BLaER1 (cell line): ENCODE measurements at regions not wholly inside any gene's neighbourhood (a gene's known extent, or its start where the extent isn't known, plus 50 kb on each side); places are given as distances from the start of the nearest gene placed in this dataset.

Experiments used
- H3K27ac ChIP-seq: shearing (Covaris generic); formaldehyde crosslinking; 2 replicates; pipeline ENCODE4 v1.8.1; 2022
- H3K27me3 ChIP-seq: shearing (Covaris generic); formaldehyde crosslinking; 2 replicates; pipeline ENCODE4 v1.8.1; 2022
- H3K36me3 ChIP-seq: shearing (Covaris generic); formaldehyde crosslinking; 2 replicates; pipeline ENCODE4 v1.8.1; 2022
- H3K4me1 ChIP-seq: shearing (Covaris generic); formaldehyde crosslinking; 2 replicates; pipeline ENCODE4 v1.8.1; 2022
- H3K4me2 ChIP-seq: shearing (Covaris generic); formaldehyde crosslinking; 2 replicates; pipeline ENCODE4 v1.8.1; 2022
- H3K4me3 ChIP-seq: shearing (Covaris generic); formaldehyde crosslinking; 2 replicates; pipeline ENCODE4 v1.8.1; 2022
- H3K9ac ChIP-seq: shearing (Covaris generic); formaldehyde crosslinking; 2 replicates; pipeline ENCODE4 v1.8.1; 2022
- H3K9me3 ChIP-seq: shearing (Covaris generic); formaldehyde crosslinking; 2 replicates; pipeline ENCODE4 v1.8.1; 2022
- H4K20me1 ChIP-seq: shearing (Covaris generic); formaldehyde crosslinking; 2 replicates; pipeline ENCODE4 v1.8.1; 2022
- Cebpa-rat ChIP-seq: shearing (Covaris generic); IDR thresholded peaks from 2 replicates; pipeline ENCODE4 v1.8.1; 2022

GRCh38 chr10:65808687-65809333 is 1117.0 kb upstream of the LRRTM3 start:
- no peaks in the 10 kb centered on the region for H3K36me3 ChIP-seq
- H3K4me2 ChIP-seq: no peak overlapping the region
- no peaks in the 10 kb centered on the region for H4K20me1 ChIP-seq
- TF ChIP-seq Cebpa-rat: no peak
- H3K4me1 ChIP-seq: no peaks in the 10 kb centered on the region
- peaks cover 8% of the 10 kb centered on the region; the same call in 1 of the 2 replicates for H3K9me3 ChIP-seq
- H3K27ac ChIP-seq: no peak overlapping the region
- no peak overlapping the region for H3K9ac ChIP-seq
- no peaks in the 10 kb centered on the region for H3K27me3 ChIP-seq
- no peak overlapping the region for H3K4me3 ChIP-seq

- no peak overlapping the region for H3K4me3 ChIP-seq
- no peak overlapping the region for H3K9ac ChIP-seq
- H3K4me2 ChIP-seq: no peak overlapping the region
- H3K9me3 ChIP-seq: peaks cover 8% of the 10 kb centered on the region; the same call in 1 of the 2 replicates
- no peaks in the 10 kb centered on the region for H3K4me1 ChIP-seq
- H4K20me1 ChIP-seq: no peaks in the 10 kb centered on the region
- H3K36me3 ChIP-seq: no peaks in the 10 kb centered on the region
- no peaks in the 10 kb centered on the region for H3K27me3 ChIP-seq
- TF ChIP-seq Cebpa-rat: no peak
- no peak overlapping the region for H3K27ac ChIP-seq
Measured at GRCh38 chr10:65811931-65812525, 1113.8 kb upstream of the LRRTM3 start.

- H3K4me2 ChIP-seq: no peak overlapping the region
Measured at GRCh38 chr10:65816536-65816935, 1109.3 kb upstream of the LRRTM3 start.

GRCh38 chr10:65818990-65819389 is 1106.8 kb upstream of the LRRTM3 start:
- no peak overlapping the region for H3K27ac ChIP-seq
- no peaks in the 10 kb centered on the region for H3K36me3 ChIP-seq
- no peak overlapping the region for H3K9ac ChIP-seq
- H3K9me3 ChIP-seq: no peaks in the 10 kb centered on the region
- H3K4me3 ChIP-seq: no peak overlapping the region
- no peaks in the 10 kb centered on the region for H3K4me1 ChIP-seq
- H3K4me2 ChIP-seq: no peak overlapping the region
- H3K27me3 ChIP-seq: no peaks in the 10 kb centered on the region
- H4K20me1 ChIP-seq: no peaks in the 10 kb centered on the region
- TF ChIP-seq Cebpa-rat: no peak

More at GRCh38 chr10:65816536-65816935, 1109.3 kb upstream of the LRRTM3 start:
- Histone ChIP-seq H4K20me1 (no peaks in the 10 kb centered on the region), H3K9ac (no peak overlapping the region), H3K4me1 (no peaks in the 10 kb centered on the region), H3K36me3 (no peaks in the 10 kb centered on the region), H3K27me3 (no peaks in the 10 kb centered on the region), H3K27ac (no peak overlapping the region), H3K9me3 (peaks cover 8% of the 10 kb centered on the region; the same call in 1 of the 2 replicates), H3K4me3 (no peak overlapping the region)
- no peak for TF ChIP-seq Cebpa-rat

GRCh38 chr10:65827359-65827758 is 1098.5 kb upstream of the LRRTM3 start:
- Histone ChIP-seq H3K27ac (no peak overlapping the region), H3K4me3 (no peak overlapping the region), H3K36me3 (no peaks in the 10 kb centered on the region), H3K27me3 (no peaks in the 10 kb centered on the region), H3K4me2 (no peak overlapping the region), H3K9ac (no peak overlapping the region), H3K9me3 (no peaks in the 10 kb centered on the region), H3K4me1 (no peaks in the 10 kb centered on the region), H4K20me1 (no peaks in the 10 kb centered on the region)
- no peak for TF ChIP-seq Cebpa-rat

GRCh38 chr10:65838811-65839210 is 1087.0 kb upstream of the LRRTM3 start:
- Histone ChIP-seq H3K4me1 (peaks cover 17% of the 10 kb centered on the region), H3K27ac (no peak overlapping the region), H3K4me2 (no peak overlapping the region), H4K20me1 (no peaks in the 10 kb centered on the region), H3K4me3 (no peak overlapping the region), H3K9me3 (no peaks in the 10 kb centered on the region; the same call in 1 of the 2 replicates), H3K27me3 (no peaks in the 10 kb centered on the region), H3K36me3 (no peaks in the 10 kb centered on the region), H3K9ac (no peak overlapping the region)
- no peak for TF ChIP-seq Cebpa-rat

- H3K27me3 ChIP-seq: no peaks in the 10 kb centered on the region
- peak overlapping the region; percentile 53 for H3K4me2 ChIP-seq
- no peaks in the 10 kb centered on the region; the same call in 1 of the 2 replicates for H3K9me3 ChIP-seq
- peaks cover 19% of the 10 kb centered on the region for H3K4me1 ChIP-seq
- no peak for TF ChIP-seq Cebpa-rat
- no peak overlapping the region for H3K4me3 ChIP-seq
- H3K27ac ChIP-seq: no peak overlapping the region
- H3K36me3 ChIP-seq: no peaks in the 10 kb centered on the region
- H4K20me1 ChIP-seq: no peaks in the 10 kb centered on the region
- H3K9ac ChIP-seq: no peak overlapping the region
Measured at GRCh38 chr10:65843203-65843602, 1082.6 kb upstream of the LRRTM3 start.

- Histone ChIP-seq H3K27me3 (no peaks in the 10 kb centered on the region), H3K9ac (no peak overlapping the region), H3K9me3 (no peaks in the 10 kb centered on the region; the same call in 1 of the 2 replicates), H3K4me3 (no peak overlapping the region), H4K20me1 (no peaks in the 10 kb centered on the region), H3K4me1 (peaks cover 19% of the 10 kb centered on the region), H3K36me3 (no peaks in the 10 kb centered on the region), H3K4me2 (no peak overlapping the region), H3K27ac (no peak overlapping the region)
- TF ChIP-seq Cebpa-rat: no peak
Measured at GRCh38 chr10:65845916-65846315, 1079.9 kb upstream of the LRRTM3 start.

- TF ChIP-seq Cebpa-rat: no peak
- Histone ChIP-seq H3K4me2 (no peak overlapping the region), H3K4me3 (no peak overlapping the region), H3K27ac (no peak overlapping the region), H3K9ac (no peak overlapping the region), H4K20me1 (no peaks in the 10 kb centered on the region), H3K36me3 (no peaks in the 10 kb centered on the region), H3K27me3 (no peaks in the 10 kb centered on the region), H3K4me1 (peaks cover 19% of the 10 kb centered on the region), H3K9me3 (no peaks in the 10 kb centered on the region)
Measured at GRCh38 chr10:65846541-65846940, 1079.3 kb upstream of the LRRTM3 start.

- Histone ChIP-seq H3K4me2 (no peak overlapping the region), H3K27ac (no peak overlapping the region), H3K9me3 (no peaks in the 10 kb centered on the region), H3K4me3 (no peak overlapping the region), H3K9ac (no peak overlapping the region), H3K36me3 (no peaks in the 10 kb centered on the region), H3K27me3 (no peaks in the 10 kb centered on the region), H4K20me1 (no peaks in the 10 kb centered on the region), H3K4me1 (peaks cover 19% of the 10 kb centered on the region)
- no peak for TF ChIP-seq Cebpa-rat
Measured at GRCh38 chr10:65846949-65847348, 1078.9 kb upstream of the LRRTM3 start.
